ENCODE measurements at regions not wholly inside any gene's neighbourhood (a gene's known extent, or its start where the extent isn't known, plus 50 kb on each side); places are given as distances from the start of the nearest gene placed in this dataset.
"Not testable (repeated sequence)": the region's sequence is repeated elsewhere in the genome, so short reads cannot be mapped to it uniquely, and the experiment has no call there.

DNA sequence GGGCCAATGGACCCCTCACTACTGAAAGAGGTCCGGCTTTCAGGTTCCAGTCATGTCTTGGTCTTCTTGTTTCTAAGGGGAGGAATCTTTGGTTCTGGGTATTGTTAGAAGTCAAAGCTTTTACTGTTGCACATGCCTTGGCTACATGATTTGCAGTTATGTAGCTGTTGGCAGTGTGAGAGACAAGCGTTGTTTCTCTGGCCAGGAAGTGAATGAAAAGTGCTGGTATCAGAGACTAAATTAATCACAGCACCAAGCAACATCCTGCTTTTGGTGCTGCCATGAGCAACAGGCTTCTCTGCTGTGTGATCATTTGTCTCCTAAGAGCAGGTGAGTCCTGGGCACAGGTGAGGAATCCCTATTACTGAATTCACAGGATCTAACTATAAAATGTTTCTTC lies 100.1 kb upstream of the PRSS3 start:
- DNase-seq = no peak

DNA sequence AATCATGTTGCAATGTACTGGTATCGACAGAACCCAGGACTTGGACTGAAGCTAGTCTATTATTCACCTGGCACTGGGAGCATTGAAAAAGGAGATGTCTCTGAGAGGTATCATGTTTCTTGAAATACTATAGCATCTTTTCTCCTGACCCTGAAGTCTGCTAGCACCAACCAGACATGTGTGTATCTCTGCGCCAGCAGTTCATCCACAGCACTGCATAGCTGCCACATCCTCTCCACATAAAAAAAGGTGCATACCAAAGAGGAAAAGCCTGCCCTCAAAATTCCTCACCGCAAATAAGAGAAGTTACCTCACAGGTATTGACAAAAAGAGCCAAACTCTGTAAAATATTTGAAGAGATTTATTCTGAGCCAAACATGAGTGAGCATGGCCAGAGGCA lies 99.5 kb upstream of the PRSS3 start:
- DNase-seq = no peak

DNA sequence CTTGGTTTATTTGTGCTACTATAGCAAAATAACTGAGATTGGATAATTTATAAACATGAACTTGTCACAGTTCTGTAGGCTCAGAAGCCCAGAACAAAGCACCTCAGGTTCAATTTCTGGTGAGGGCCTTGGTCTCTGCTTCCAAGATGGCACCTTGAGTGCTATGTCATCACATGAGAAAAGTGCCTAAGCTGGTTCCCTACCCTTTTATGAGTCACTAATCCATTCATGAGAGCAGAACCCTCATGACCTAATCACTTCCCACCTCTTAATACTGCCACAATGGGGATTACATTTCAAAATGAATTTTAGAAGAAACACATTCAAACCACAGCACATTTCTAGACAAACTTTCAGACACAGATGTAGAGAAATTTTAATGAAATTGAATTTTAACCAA lies 98.2 kb upstream of the PRSS3 start:
- DNase-seq = no peak

DNA sequence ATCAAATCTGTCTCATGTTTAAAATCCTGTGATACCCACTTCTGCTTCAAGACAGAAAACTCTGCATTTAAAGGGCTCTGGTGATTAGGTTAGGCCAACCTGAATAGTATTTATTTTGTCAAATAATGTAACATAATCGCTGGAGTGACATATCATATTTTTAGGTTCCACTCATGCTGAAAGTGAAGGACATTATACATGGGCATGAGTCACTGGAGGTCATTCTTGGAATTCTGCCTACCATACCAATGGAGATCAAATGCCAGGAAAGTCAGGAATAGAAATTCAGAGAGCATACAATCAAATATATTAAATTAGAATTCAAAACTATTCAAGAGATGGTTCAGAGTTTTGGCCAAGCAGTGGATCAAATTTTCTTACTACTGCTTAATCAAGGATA lies 97.1 kb upstream of the PRSS3 start:
- no peak for DNase-seq

DNA sequence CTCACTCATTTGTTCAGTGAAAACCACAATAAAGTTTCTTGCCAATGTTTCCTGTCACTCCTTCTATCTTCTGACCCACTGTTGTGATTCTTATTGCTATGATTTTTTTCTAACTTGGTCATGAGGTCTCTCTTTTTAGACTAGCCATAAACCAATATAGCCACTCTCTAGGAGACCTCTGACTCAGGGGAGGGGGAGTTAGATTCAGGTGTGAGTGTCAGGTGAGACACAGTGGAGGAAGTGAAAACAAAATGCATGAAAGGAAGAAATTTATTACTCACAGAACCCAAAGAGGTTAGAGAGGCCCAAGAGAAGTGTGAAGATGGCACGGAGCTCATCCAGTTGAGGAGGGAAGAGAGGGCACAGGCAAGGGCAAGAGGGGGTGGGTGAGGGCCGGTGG lies 94.4 kb upstream of the PRSS3 start:
- DNase-seq = not testable (repeated sequence)

DNA sequence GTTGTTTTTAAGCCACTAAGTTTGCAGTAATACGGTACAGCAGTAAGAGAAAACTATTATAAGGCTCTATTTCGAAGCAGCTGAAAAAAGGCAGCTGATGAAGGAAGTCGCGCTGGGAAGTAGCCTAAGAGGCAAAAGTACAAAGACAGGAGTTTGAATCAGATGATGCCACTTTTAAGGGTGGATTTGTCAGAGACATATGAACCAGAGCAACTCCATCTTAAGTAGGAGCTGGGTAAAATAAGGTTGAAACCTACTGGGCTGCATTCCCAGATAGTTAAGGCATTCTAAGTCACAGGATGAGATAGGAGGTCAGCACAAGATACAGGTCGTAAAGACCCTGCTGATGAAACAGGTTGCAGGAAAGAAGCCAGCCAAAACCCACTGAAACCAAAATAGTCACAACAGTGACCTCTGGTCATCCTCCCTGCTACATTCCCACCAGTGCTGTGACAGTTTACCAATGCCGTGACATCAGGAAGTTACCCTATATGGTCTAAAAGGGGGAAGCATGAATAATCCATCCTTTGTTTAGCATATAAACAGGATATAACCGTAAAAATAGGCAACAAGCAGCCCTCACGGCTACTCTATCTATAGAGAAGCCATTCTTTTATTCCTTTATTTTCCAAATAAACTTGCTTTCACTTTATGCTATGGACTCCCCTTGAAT lies 91.8 kb upstream of the PRSS3 start:
- DNase-seq = no peak

DNA sequence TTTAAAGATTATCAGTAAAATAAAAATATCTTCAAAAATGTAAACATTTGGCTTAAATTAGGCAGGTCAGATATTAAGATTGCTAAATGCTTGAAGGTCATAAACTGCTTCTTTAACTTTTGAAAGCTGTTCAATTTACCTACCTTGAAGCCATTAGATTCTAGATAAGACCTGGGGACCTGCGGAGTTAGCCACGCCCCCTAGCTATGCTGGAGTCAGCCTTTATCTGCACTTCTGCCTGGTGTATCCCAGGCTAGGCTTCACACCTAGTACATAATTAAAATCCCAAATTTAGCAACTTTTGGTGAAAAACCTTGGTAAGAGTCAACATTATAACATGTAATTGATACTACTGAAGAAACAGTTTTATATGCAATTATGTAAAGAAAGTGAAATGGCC lies 89.9 kb upstream of the PRSS3 start:
- DNase-seq = not testable (repeated sequence)

DNA sequence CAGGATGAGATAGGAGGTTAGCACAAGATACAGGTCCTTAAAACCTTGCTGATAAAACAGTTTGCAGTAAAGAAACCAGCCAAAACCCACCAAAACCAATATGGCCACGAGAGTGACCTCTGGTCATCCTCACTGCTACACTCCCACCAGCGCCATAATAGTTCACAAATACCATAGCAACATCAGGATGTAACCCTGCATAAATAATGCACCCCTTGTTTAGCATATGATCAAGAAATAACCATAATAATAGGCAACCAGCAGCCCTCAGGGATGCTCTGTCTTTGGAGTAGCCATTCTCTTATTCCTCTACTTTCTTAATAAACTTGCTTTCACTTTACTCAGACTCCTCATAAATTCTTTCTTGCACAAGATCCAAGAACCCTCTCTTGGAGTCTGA lies 86.9 kb upstream of the PRSS3 start:
- no peak for DNase-seq

DNA sequence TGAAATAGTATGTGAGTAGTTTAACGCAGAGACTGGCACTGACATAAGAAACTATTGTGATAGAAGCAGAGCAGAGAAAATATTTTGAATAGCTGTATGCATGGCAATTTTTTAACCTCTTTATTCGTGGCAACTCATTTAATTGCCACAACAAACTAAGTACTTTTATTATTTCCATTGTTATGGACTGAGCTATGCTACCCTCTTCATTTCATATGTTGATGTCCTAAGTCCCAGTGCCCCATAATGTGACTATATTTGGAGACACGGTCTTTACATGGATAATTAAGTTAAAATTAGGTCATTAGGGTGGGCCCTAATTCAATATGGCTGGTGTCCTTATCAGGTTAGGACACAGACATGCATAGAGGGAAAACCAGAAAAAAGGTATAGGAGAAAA lies 86.1 kb upstream of the PRSS3 start:
- DNase-seq = no peak

DNA sequence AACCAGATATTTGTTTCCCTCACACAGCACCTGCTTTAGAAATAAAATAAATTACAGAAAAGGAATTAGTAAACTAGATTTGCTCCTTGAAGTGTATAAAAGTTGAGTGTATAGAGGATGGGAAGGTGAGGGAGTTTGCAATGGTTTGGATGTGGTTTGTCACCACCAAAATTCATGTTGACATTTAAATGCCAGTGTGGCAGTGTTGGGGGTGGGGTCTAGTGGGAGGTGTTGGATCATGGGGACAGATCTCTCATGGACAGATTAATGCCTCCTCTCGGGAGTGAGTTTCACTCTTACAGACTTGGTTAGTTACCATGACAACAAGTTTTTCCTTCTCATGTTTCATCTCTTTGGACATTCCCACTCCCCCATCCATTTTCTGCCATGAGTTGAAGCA lies 83.9 kb upstream of the PRSS3 start:
- not testable (repeated sequence) for DNase-seq

DNA sequence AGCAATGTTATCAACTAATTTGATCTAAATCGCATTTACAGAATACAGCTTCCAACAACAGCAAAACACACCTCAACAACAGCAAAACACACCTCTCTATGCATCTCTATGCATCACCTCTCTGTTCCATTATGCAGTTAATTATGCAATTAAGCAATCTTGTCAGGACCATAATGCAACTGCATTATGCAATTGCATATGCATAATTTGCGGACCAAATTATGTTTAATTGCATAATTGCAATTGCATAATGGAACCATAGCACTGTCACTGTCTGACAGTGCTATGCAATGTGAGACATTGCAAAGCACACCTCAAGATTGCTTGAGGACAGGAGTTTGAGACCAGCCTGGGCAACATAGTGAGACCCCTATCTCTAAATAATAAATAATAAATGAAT lies 80.4 kb upstream of the PRSS3 start:
- no peak for DNase-seq

DNA sequence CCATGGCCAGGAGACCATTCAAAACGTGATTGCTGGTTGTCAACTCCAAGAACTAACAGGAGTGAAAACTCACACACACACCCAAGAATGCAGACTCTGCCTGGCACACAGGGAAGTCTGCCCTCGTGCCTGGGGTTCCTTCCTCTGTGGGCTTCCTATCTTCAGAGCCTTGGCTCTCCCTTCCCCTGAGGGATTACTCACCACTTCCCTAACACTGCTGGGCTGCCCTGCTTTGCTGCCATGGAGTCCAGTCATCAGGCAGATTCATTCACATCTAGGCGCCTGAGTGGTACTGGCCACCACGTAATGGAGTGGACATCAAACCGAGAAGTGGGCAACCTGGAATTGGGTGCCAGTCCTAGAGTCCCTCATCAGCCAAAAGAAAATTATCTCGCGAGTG lies 76.4 kb upstream of the PRSS3 start:
- DNase-seq = no peak

DNA sequence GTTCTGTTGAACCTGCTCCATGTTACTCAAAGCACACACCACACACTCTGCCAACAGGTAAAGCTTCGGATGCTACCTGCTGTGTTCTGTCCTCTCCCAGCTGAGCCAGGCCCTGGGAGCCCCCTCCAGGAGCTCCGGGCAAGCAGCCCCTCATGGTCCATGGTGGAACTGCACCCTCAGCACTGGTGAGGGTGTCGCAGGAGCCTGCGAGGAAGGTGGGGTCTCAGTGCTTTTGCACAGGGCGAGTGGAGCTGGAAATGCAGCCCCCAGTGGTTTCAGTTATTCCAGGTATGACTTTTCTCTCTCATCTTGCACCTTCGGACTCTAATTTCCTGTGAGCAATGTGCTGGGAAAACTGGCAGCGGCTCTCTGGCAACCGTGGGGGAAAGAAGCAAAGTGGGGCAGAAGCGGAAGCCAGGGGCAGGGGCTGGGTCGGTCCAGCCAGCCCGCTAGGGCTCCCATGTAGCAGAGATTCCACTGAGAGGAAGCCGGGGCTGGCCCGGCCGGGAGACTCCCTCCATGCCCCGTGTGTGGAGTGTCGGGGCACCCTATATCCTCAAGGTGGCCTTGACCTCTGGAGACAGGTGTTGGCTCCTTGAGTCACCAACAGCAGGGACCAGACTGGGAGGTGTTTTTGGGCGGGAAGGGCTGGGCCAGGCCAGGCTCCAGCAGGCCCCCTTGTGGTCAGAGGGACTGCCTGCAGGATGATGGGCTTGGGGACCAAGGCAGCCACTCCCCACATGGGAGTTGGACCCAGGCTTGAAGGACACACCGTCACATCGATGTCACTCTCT lies 75.6 kb upstream of the PRSS3 start:
- no peak for DNase-seq

DNA sequence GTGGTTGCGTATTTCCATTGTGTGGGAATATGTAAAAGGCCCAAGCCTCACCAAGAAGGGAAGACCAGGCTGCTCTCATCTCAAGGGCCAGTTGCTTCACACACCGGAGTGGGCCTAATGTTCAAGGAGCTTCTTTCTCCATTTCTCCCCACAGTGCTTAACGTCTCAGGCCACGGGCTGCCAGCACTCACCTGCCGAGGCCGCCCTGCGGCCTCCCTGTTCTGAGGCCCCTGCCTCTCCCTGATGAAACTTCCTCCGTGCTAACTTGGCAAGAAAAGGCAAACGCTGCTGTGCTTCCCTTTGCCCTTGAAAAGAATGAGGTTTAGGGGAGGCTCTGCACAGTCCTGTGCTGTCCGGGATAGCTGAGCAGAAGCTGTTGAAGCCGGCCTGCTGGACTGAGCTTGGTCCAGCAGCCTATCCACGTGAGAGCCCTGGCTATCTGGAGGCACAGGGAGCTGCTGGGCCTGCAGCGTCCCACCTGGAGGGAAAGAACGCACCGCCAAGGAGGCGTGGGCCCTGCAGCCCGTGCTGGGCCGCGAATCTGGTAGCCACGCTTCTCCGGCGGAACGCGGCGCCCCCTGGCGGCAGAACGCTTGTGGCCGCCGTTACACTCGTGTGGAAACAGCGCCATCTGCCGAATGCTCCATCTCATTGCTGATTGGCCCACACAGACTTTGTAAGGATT lies 73.5 kb upstream of the PRSS3 start:
- peak; percentile 93 for DNase-seq

DNA sequence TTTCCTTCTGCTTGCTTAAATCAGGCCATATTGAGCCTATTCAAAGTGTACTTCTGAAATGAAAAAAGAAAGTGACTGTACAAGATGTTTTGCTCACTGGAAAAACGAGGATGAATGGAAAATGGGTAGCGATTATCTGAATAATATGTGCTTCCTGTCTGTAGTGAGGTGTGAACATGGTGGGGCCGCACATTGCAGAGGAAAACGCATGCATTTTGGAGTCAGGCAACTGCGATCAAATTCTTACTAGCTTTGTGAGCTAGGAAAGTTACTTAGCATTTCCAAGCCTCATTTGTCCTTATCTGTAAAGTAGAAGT lies 73.0 kb upstream of the PRSS3 start:
- no peak for DNase-seq

DNA sequence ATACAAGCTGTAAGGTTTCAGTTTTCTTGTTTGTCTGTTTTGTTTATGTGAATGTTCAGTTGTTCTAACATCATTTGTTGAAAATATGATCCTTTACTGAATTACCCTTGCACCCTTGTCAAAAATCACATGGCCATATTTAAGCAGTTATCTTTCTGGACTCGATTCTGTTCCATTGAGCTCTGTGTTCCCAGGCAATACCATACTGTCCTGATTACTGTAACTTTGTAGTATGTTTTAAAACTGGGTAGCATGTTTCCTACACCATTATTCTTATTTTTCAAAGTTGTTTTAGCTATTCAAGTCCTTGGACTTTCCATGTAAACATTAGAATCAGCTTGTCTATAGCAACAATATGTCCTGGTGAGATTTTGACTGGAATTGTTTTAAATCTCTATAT lies 66.7 kb upstream of the PRSS3 start:
- DNase-seq = no peak

DNA sequence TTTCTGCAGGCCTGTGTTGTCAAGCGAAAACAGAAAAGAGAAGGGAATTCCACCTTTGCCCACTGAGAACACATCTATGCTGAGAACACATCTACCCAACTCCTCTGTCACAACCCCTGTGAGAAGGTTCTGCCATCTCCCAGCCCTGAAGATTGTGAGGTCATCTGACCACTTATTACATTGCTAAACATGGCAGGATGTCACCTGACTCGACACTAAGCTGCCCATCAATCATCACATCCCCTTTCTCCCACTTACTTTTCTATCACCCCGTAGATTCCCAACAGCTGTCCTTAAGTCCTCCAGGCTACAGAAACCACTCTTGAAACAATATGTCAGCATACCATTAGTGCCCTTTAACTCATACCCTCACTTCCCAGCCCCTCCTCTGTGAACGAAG lies 64.2 kb upstream of the PRSS3 start:
- DNase-seq = peak; percentile 79

DNA sequence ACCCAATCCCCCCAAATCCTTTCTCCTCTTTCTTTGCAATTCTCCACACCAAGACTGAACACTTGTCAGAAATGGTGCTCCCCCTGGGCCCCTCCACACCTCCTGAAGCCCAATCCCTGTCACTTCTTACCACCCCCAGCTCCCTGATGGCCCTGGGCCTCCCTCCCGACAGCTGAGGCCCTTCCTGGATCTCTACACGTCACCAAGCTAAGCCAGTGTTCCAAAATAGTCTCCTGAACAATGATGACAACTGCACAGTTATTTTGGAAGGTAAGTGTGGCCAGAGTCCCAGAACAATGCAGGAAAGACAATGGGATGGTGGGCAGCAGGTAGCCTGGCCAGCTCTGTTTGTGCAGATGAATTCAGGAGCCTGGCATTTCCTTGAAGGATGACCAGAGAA lies 63.7 kb upstream of the PRSS3 start:
- peak; percentile 71 for DNase-seq

DNA sequence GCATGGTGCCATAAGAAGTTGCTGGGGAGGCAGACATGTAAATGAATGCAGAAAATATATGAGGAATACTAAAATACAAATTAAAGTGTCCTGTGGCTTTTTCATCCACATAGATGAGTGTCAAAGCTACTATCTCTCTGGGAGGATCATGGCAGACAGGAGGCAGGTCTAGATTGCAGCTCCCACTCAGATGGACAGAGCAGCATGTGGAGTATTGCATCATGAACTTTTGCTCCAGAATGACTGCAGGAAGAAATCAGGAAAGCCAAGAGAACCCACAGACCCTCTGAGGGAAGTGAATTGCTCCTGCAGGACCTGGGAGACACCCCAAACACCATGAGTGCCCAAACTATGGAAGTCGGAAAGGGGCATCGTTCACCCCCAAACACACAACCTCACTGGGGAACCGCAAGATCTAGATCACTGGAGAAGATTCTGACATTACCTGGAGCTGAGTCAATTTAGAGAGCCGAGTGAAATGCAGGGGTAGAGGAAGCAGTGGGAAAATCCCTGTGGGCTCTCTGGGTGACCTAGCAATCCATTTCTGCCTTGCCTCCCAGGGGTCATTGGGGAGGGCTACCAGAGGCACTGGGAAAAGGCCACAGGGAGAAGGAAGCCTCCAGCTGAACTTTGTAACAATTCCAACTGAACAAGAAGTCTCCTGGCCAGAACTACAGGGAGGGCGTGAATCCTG lies 61.0 kb upstream of the PRSS3 start:
- DNase-seq = not testable (repeated sequence)

DNA sequence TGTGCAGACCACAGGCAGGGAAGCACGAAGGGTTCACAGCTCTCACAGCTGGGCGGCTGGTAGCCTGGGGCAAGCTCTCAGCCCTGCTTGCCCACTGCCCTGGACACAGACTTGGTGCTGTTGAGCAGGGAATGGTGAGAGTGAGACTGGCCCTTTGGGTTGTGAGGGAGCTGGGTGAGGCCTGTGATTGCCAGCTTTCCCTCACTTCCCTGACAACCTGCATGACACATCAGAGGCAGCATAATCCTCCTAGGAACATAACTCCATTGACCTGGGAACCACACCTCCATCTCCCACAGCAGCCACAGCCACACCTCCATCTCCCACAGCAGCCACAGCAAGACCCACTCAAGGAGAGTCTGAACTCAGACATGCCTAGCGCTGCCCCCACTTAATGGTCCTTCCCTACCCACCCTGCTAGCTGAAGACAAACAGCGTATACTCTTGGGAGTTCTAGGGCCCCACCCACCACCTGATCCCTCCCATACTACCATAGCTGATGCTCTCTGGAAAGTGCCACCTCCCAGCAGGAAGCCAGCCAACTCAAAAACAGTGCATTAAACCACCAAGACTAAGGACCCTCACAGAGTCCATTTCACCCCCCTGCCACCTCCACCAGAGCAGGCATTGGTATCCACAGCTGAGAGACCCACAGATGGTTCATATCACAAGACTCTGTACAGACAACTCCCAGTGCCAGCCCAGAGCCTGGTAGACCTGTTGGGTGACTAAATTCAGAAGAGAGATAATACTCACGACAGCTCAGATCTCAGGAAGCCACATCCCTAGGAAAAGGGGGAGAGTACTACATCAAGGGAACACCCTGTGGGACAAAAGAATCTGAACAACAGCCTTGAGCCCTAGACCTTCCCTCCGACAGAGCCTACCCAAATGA lies 60.2 kb upstream of the PRSS3 start:
- DNase-seq = not testable (repeated sequence)

DNA sequence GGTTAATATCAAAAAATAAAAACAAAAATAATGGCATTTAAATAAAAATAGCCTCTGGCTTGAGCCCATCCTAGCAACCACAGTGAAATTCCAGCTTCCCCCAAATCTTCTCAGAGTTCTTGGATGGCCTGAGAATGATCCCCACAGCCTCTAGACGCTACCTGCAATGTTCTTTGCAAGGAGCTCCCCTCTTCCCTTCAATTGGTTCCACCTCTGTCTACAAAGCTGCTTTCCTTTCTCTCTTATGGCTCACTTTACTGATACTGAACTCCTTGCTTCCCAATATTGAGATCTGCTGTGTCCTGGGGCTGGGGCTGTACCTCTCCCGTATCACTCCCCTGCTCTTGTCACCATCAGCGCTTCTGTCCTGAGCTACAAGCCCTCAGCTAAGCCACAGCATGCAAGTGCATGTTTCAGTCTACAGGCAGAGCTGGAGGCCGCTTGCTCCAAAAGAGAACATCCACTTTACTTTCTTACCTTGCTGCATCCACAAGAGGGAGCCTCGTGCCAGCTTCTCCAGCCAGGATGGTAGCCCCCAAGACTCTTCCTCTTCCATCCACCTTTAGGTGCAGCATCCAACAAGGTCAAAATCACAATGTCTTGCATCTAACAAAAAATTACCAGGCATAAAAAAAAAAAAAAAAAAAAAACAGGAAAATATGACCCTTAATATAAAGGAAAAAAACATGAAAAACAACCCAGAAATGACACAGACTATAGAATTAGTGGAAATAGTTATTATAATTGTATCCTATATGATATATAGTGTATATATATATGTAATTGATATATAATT lies 57.4 kb upstream of the PRSS3 start:
- DNase-seq = peak; percentile 70
